GM12892 (cell line): ENCODE measurements at regions not wholly inside any gene's neighbourhood (a gene's known extent, or its start where the extent isn't known, plus 50 kb on each side); places are given as distances from the start of the nearest gene placed in this dataset.

Source experiments
- POLR2A ChIP-seq: IDR thresholded peaks from 2 replicates; pipeline ENCODE4 v1.6.1; 2011; ENCODE audit warnings: low read depth, low read length, control low read depth
- POLR2AphosphoS5 ChIP-seq: IDR thresholded peaks from 2 replicates; pipeline ENCODE4 v1.6.1; 2011; ENCODE audit warnings: low read depth, low read length, control low read depth
- TAF1 ChIP-seq: IDR thresholded peaks from 2 replicates; pipeline ENCODE4 v1.6.1; 2011; ENCODE audit warnings: low read depth, mild to moderate bottlenecking, control low read depth, low read length, borderline replicate concordance

- TF ChIP-seq POLR2A (no peak), TAF1 (no peak), POLR2AphosphoS5 (no peak)
These were observed 125.8 kb upstream of the SMURF2 start for GRCh38 chr17:64787921-64788271.
